Right lobe of liver (tissue), 6 donors: ENCODE measurements at regions not wholly inside any gene's neighbourhood (a gene's known extent, or its start where the extent isn't known, plus 50 kb on each side); places are given as distances from the start of the nearest gene placed in this dataset.

ENCODE experiments used
- ATAC-seq, 4 donors: fragments of 200-7000 bp; cut with Tn5 transposase; one replicate each; pipeline ENCODE4 v1.9.1; 2020; ENCODE audit warnings: mild to moderate bottlenecking in 4 of 4, moderate library complexity in 4 of 4
- DNase-seq, 3 donors: peaks; one replicate each; pipeline ENCODE4 v3.0.0-alpha.2; 2020
- H3K27ac ChIP-seq, 3 donors: fragments of 200-600 bp; one replicate each; pipeline ENCODE4 v1.8.0; 2022
- H3K27me3 ChIP-seq, 2 donors: fragments of 200-600 bp; one replicate each; pipeline ENCODE4 v1.8.0; 2022
- H3K36me3 ChIP-seq, 4 donors: fragments of 200-600 bp; sonication (generic) in 1 of 4; one replicate each; pipeline versions ENCODE4 v1.5.1 to v1.8.0; 2017 to 2022; ENCODE audit warnings: control low read depth in 1 of 4
- H3K4me1 ChIP-seq, 4 donors: fragments of 200-600 bp; sonication (generic) in 1 of 4; one replicate each; pipeline versions ENCODE4 v1.5.1 to v1.8.0; 2017 to 2022; ENCODE audit warnings: control low read depth in 1 of 4
- H3K4me3 ChIP-seq, 3 donors: fragments of 200-600 bp; one replicate each; pipeline ENCODE4 v1.8.0; 2022
- H3K9me3 ChIP-seq, 4 donors: fragments of 200-600 bp; sonication (generic) in 1 of 4; one replicate each; pipeline versions ENCODE4 v1.5.1 to v1.8.0; 2017 to 2022; ENCODE audit warnings: control low read depth in 1 of 4
- CTCF ChIP-seq, 4 donors: fragments of 200-600 bp in 3 of 4; fragments of 450-650 bp in 1 of 4; IDR thresholded peaks; one replicate each; pipeline versions ENCODE4 v1.5.1 to v1.8.0; 2016 to 2022; ENCODE audit warnings: antibody characterized with exemption in 4 of 4, mild to moderate bottlenecking in 2 of 4
- POLR2A ChIP-seq: fragments of 450-650 bp; IDR thresholded peaks from one replicate; pipeline ENCODE4 v1.6.1; 2017; ENCODE audit warnings: antibody characterized with exemption, mild to moderate bottlenecking
- WGBS: methylation state at CpG from one replicate; pipeline ENCODE4 v1.1.6; 2018; ENCODE audit warnings: low coverage, low lambda C conversion rate; ENCODE audit not compliant: insufficient coverage; ENCODE audit errors: missing lambda C conversion rate; 5-methylcytosine and 5-hydroxymethylcytosine counted together
- intact Hi-C, 2 donors: fragments of 100-400 bp; cut with DNase I; formaldehyde crosslinking; loops; one replicate each; pipeline versions ENCODE4 v1.11.2 to v1.14.1; 2022
- donor health status: DM: no; HTN: yes; CAD: no.
- donor health status: DM: no; HTN: no; CAD: no.
- donor health status: DM: no; HTN: no; CAD: no.
- donor health status: DM: no; HTN: yes; CAD: no.
- donor health status: DM: no; HTN: yes; CAD: no.

GRCh38 chr6:144415014-144415413 lies 129.9 kb downstream of the UTRN start:
- DNase-seq = no peak
- intact Hi-C loops = no loop called here
- Histone ChIP-seq H3K9me3 (no peaks in the 10 kb centered on the region), H3K27ac (no peak overlapping the region), H3K4me3 (no peak overlapping the region), H3K4me1 (no peaks in the 10 kb centered on the region), H3K36me3 (no peaks in the 10 kb centered on the region), H3K27me3 (no peaks in the 10 kb centered on the region)
- WGBS = 68% methylated on average over 3 of the region's 3 CpGs
- TF ChIP-seq CTCF (IDR thresholded peaks at IDR 0.05) = no peak
- no peak for TF ChIP-seq POLR2A
- ATAC-seq = peak in 1 of 4 donors; percentile 50

- DNase-seq (no peak), ATAC-seq (peak in 1 of 4 donors; percentile 30)
- intact Hi-C loops = no loop called here
- Histone ChIP-seq H3K4me1 (no peaks in the 10 kb centered on the region), H3K4me3 (no peak overlapping the region), H3K27me3 (no peaks in the 10 kb centered on the region), H3K27ac (no peak overlapping the region), H3K36me3 (no peaks in the 10 kb centered on the region), H3K9me3 (no peaks in the 10 kb centered on the region)
- TF ChIP-seq CTCF (IDR thresholded peaks at IDR 0.05) (no peak), POLR2A (no peak)
- 75% methylated on average over 2 of the region's 2 CpGs for WGBS
Measured at GRCh38 chr6:144415835-144416237, 130.7 kb downstream of the UTRN start.

GRCh38 chr6:144416244-144416643 lies 131.1 kb downstream of the UTRN start:
- 100% methylated on average over 1 of the region's 4 CpGs for WGBS
- TF ChIP-seq CTCF (IDR thresholded peaks at IDR 0.05) = no peak
- no peak for TF ChIP-seq POLR2A
- Histone ChIP-seq H3K27ac (no peak overlapping the region), H3K4me3 (no peak overlapping the region), H3K9me3 (no peaks in the 10 kb centered on the region), H3K4me1 (no peaks in the 10 kb centered on the region), H3K36me3 (no peaks in the 10 kb centered on the region), H3K27me3 (no peaks in the 10 kb centered on the region)
- intact Hi-C loops = no loop called here
- DNase-seq = no peak
- ATAC-seq = no peak

DNA sequence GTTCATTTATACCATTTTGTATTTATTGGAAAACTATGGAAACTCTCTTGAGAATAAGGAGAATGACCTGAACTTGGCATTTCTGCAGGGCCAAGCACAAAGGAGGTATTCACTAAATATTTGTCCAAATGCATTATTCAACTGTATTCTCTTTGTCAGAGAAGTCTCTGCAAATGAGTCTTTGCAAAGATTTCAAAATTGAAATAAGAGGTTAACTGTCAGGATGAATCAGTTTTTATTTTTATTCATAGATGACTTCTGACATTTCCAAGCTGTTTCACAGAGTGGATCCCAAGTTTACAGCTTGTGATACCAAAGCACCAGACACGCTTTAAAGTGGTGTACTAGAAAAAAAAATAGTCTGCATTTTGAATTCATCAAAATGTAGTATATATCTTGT lies 131.6 kb downstream of the UTRN start:
- H3K4me1 ChIP-seq = no peaks in the 10 kb centered on the region
- no peak for ATAC-seq
- no peak for DNase-seq
- no peak overlapping the region for H3K27ac ChIP-seq
- peaks cover 0 to 2% (median 0%) of the 10 kb centered on the region in 4 donors for H3K36me3 ChIP-seq
- intact Hi-C loops = no loop called here
- 71% methylated on average over 1 of the region's 1 CpG for WGBS
- TF ChIP-seq POLR2A (no peak), CTCF (IDR thresholded peaks at IDR 0.05) (no peak)
- H3K27me3 ChIP-seq = no peaks in the 10 kb centered on the region
- no peaks in the 10 kb centered on the region for H3K9me3 ChIP-seq
- no peak overlapping the region for H3K4me3 ChIP-seq

DNA sequence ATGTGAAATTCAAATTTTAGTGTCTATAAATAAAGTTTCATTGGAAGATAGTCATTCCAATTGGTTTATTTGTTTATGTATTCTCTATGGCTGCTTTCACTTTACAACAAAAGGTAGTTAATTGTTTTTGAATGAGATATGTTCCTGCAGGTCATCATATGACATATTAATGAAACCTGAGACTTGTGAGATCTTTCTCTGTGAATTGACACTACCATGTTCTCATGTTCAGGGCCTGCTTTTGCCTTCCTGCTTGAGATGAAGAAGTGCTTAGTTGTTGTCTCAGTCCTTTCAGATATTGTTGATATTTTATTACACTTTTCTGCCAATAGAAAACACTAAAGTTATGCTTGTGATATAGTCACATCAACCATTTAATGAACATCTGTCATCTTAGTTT lies 132.5 kb downstream of the UTRN start:
- Histone ChIP-seq H3K9me3 (no peaks in the 10 kb centered on the region), H3K4me1 (no peaks in the 10 kb centered on the region), H3K27ac (no peak overlapping the region), H3K4me3 (no peak overlapping the region), H3K36me3 (peaks cover 0 to 8% (median 0%) of the 10 kb centered on the region in 4 donors), H3K27me3 (no peaks in the 10 kb centered on the region)
- no peak for TF ChIP-seq CTCF (IDR thresholded peaks at IDR 0.05)
- DNase-seq (no peak), ATAC-seq (no peak)
- intact Hi-C loops = no loop called here
